ENCODE measurements at regions not wholly inside any gene's neighbourhood (a gene's known extent, or its start where the extent isn't known, plus 50 kb on each side); places are given as distances from the start of the nearest gene placed in this dataset.
A peak's percentile ranks its signal among the peaks of the same experiment; 100 is the strongest.
"Not testable (repeated sequence)": the region's sequence is repeated elsewhere in the genome, so short reads cannot be mapped to it uniquely, and the experiment has no call there.

- Histone ChIP-seq H3K4me3 (no peak overlapping the region), H3K4me1 (replicated peaks in 1 of 2) (peaks cover 0 to 4% of the 10 kb centered on the region in 2 donors), H3K27ac (no peak overlapping the region)
- no peak for ATAC-seq (replicated peaks in 6 of 8)
- in situ Hi-C loops (cut with MboI; ENCODE audit: low pct_unique_long_range_greater_than_20kb in 2 of 9, low sequenced_read_pairs in 9 of 9, unreplicated experiment in 9 of 9) = no loop called here
- WGBS, 10 experiments = 29 to 100% (median 85%) methylated on average over 1 to 2 of the region's 2 CpGs; no CpG with 5 or more reads in 1 of the 10 experiments
Measured at GRCh38 chr3:74033381-74033780, 408.6 kb upstream of the PDZRN3 start.

- Histone ChIP-seq H3K4me1 (replicated peaks in 1 of 2) (peaks cover 3 to 4% of the 10 kb centered on the region in 2 donors), H3K27ac (no peak overlapping the region), H3K4me3 (no peak overlapping the region)
- WGBS, 10 experiments = 42 to 100% (median 92%) methylated on average over 1 to 7 of the region's 7 CpGs; no CpG with 5 or more reads in 3 of the 10 experiments
- ATAC-seq (replicated peaks in 6 of 8) = peak in 2 of 8 experiments; percentile 14 to 72
- in situ Hi-C loops (cut with MboI; ENCODE audit: low pct_unique_long_range_greater_than_20kb in 2 of 9, low sequenced_read_pairs in 9 of 9, unreplicated experiment in 9 of 9) = no loop called here
Measured at GRCh38 chr3:74027121-74027520, 402.4 kb upstream of the PDZRN3 start.

- Histone ChIP-seq H3K27ac (no peak overlapping the region), H3K4me1 (replicated peaks in 1 of 2) (peaks cover 3 to 4% of the 10 kb centered on the region in 2 donors), H3K4me3 (no peak overlapping the region)
- 57 to 100% (median 91%) methylated on average over 1 to 2 of the region's 2 CpGs for WGBS, 10 experiments
- in situ Hi-C loops (cut with MboI; ENCODE audit: low pct_unique_long_range_greater_than_20kb in 2 of 9, low sequenced_read_pairs in 9 of 9, unreplicated experiment in 9 of 9) = no loop called here
- peak in 3 of 8 experiments; percentile 23 to 40 (median 39) for ATAC-seq (replicated peaks in 6 of 8)
Measured at GRCh38 chr3:74023395-74023794, 398.7 kb upstream of the PDZRN3 start.

GRCh38 chr3:74021449-74021848, 396.7 kb upstream of the PDZRN3 start:
- in situ Hi-C loops (cut with MboI; ENCODE audit: low pct_unique_long_range_greater_than_20kb in 2 of 9, low sequenced_read_pairs in 9 of 9, unreplicated experiment in 9 of 9) = no loop called here
- no peak for ATAC-seq (replicated peaks in 6 of 8)
- peaks cover 3 to 4% of the 10 kb centered on the region in 2 donors for H3K4me1 ChIP-seq (replicated peaks in 1 of 2)
- WGBS, 10 experiments = 25 to 100% (median 92%) methylated on average over 1 to 2 of the region's 2 CpGs
- H3K4me3 ChIP-seq = no peak overlapping the region
- H3K27ac ChIP-seq = no peak overlapping the region

GRCh38 chr3:74009961-74010844, 385.5 kb upstream of the PDZRN3 start:
- ATAC-seq (replicated peaks in 6 of 8) = peak in 3 of 8 experiments; percentile 55 to 97 (median 65)
- 10 to 100% (median 57%) methylated on average over 1 to 4 of the region's 4 CpGs for WGBS, 10 experiments
- Histone ChIP-seq H3K27ac (no peak overlapping the region), H3K4me3 (no peak overlapping the region), H3K4me1 (replicated peaks in 1 of 2) (peaks cover 8 to 9% of the 10 kb centered on the region in 2 donors)
- in situ Hi-C loops (cut with MboI; ENCODE audit: low pct_unique_long_range_greater_than_20kb in 2 of 9, low sequenced_read_pairs in 9 of 9, unreplicated experiment in 9 of 9) = no loop called here

- H3K4me3 ChIP-seq = no peak overlapping the region
- 13 to 83% (median 52%) methylated on average over 1 to 3 of the region's 3 CpGs; no CpG with 5 or more reads in 3 of the 10 experiments for WGBS, 10 experiments
- in situ Hi-C loops (cut with MboI; ENCODE audit: low pct_unique_long_range_greater_than_20kb in 2 of 9, low sequenced_read_pairs in 9 of 9, unreplicated experiment in 9 of 9) = no loop called here
Measured at GRCh38 chr3:74004386-74004785, 379.6 kb upstream of the PDZRN3 start.

GRCh38 chr3:74003734-74004133, 379.0 kb upstream of the PDZRN3 start:
- 14 to 100% (median 67%) methylated on average over 1 to 5 of the region's 5 CpGs; no CpG with 5 or more reads in 1 of the 10 experiments for WGBS, 10 experiments
- no peak for ATAC-seq (replicated peaks in 6 of 8)

More at GRCh38 chr3:74004386-74004785, 379.6 kb upstream of the PDZRN3 start:
- H3K27ac ChIP-seq = peak overlapping the region in 1 of 2 donors; percentile 52
- H3K4me1 ChIP-seq (replicated peaks in 1 of 2) = peaks cover 13% of the 10 kb centered on the region in 2 donors
- peak in 5 of 8 experiments; percentile 74 to 98 (median 90) for ATAC-seq (replicated peaks in 6 of 8)

GRCh38 chr3:74001436-74001835, 376.7 kb upstream of the PDZRN3 start:
- WGBS, 10 experiments = 7 to 91% (median 40%) methylated on average over 1 to 2 of the region's 2 CpGs; no CpG with 5 or more reads in 1 of the 10 experiments
- no peak overlapping the region for H3K4me3 ChIP-seq

More at GRCh38 chr3:74003734-74004133, 379.0 kb upstream of the PDZRN3 start:
- in situ Hi-C loops (cut with MboI; ENCODE audit: low pct_unique_long_range_greater_than_20kb in 2 of 9, low sequenced_read_pairs in 9 of 9, unreplicated experiment in 9 of 9) = no loop called here
- no peak overlapping the region for H3K4me3 ChIP-seq
- H3K4me1 ChIP-seq (replicated peaks in 1 of 2) = peaks cover 12 to 13% of the 10 kb centered on the region in 2 donors
- H3K27ac ChIP-seq = peak overlapping the region in 1 of 2 donors; percentile 67

GRCh38 chr3:74000725-74001124, 376.0 kb upstream of the PDZRN3 start:
- WGBS, 10 experiments = 0 to 100% (median 90%) methylated on average over 1 of the region's 1 CpG

More at GRCh38 chr3:74001436-74001835, 376.7 kb upstream of the PDZRN3 start:
- H3K27ac ChIP-seq = no peak overlapping the region
- peaks cover 12 to 13% of the 10 kb centered on the region in 2 donors for H3K4me1 ChIP-seq (replicated peaks in 1 of 2)
- ATAC-seq (replicated peaks in 6 of 8) = peak in 1 of 8 experiments; percentile 59
- in situ Hi-C loops (cut with MboI; ENCODE audit: low pct_unique_long_range_greater_than_20kb in 2 of 9, low sequenced_read_pairs in 9 of 9, unreplicated experiment in 9 of 9) = no loop called here

GRCh38 chr3:73999501-73999900, 374.8 kb upstream of the PDZRN3 start:
- no peak overlapping the region for H3K27ac ChIP-seq
- WGBS, 10 experiments = 100% methylated on average over 1 of the region's 1 CpG; no CpG with 5 or more reads in 5 of the 10 experiments

More at GRCh38 chr3:74000725-74001124, 376.0 kb upstream of the PDZRN3 start:
- no peak overlapping the region for H3K4me3 ChIP-seq
- peaks cover 12 to 13% of the 10 kb centered on the region in 2 donors for H3K4me1 ChIP-seq (replicated peaks in 1 of 2)
- no peak for ATAC-seq (replicated peaks in 6 of 8)
- no peak overlapping the region for H3K27ac ChIP-seq
- in situ Hi-C loops (cut with MboI; ENCODE audit: low pct_unique_long_range_greater_than_20kb in 2 of 9, low sequenced_read_pairs in 9 of 9, unreplicated experiment in 9 of 9) = no loop called here

GRCh38 chr3:73990691-73991090, 365.9 kb upstream of the PDZRN3 start:
- WGBS, 10 experiments = 62 to 98% (median 94%) methylated on average over 2 to 14 of the region's 19 CpGs; no CpG with 5 or more reads in 7 of the 10 experiments
- H3K27ac ChIP-seq; H3K4me1 ChIP-seq (replicated peaks in 1 of 2); ATAC-seq (replicated peaks in 6 of 8); in situ Hi-C loops (cut with MboI; ENCODE audit: low pct_unique_long_range_greater_than_20kb in 2 of 9, low sequenced_read_pairs in 9 of 9, unreplicated experiment in 9 of 9); H3K4me3 ChIP-seq: not testable (repeated sequence)

More at GRCh38 chr3:73999501-73999900, 374.8 kb upstream of the PDZRN3 start:
- Histone ChIP-seq H3K4me3 (no peak overlapping the region), H3K4me1 (replicated peaks in 1 of 2) (peaks cover 9 to 10% of the 10 kb centered on the region in 2 donors)
- in situ Hi-C loops (cut with MboI; ENCODE audit: low pct_unique_long_range_greater_than_20kb in 2 of 9, low sequenced_read_pairs in 9 of 9, unreplicated experiment in 9 of 9) = no loop called here
- no peak for ATAC-seq (replicated peaks in 6 of 8)

- no peak for ATAC-seq (replicated peaks in 6 of 8)
- no peaks in the 10 kb centered on the region for H3K4me1 ChIP-seq (replicated peaks in 1 of 2)
- in situ Hi-C loops (cut with MboI; ENCODE audit: low pct_unique_long_range_greater_than_20kb in 2 of 9, low sequenced_read_pairs in 9 of 9, unreplicated experiment in 9 of 9) = no loop called here
- H3K27ac ChIP-seq = no peak overlapping the region
- no peak overlapping the region for H3K4me3 ChIP-seq
- 0 to 92% (median 70%) methylated on average over 2 to 4 of the region's 4 CpGs for WGBS, 10 experiments
Measured at GRCh38 chr3:73966733-73967132, 342.0 kb upstream of the PDZRN3 start.

GRCh38 chr3:73964818-73965217, 340.1 kb upstream of the PDZRN3 start:
- in situ Hi-C loops (cut with MboI; ENCODE audit: low pct_unique_long_range_greater_than_20kb in 2 of 9, low sequenced_read_pairs in 9 of 9, unreplicated experiment in 9 of 9) = no loop called here
- WGBS, 10 experiments = 86 to 100% (median 100%) methylated on average over 1 of the region's 1 CpG; no CpG with 5 or more reads in 2 of the 10 experiments
- no peak overlapping the region for H3K4me3 ChIP-seq
- H3K4me1 ChIP-seq (replicated peaks in 1 of 2) = no peaks in the 10 kb centered on the region
- no peak for ATAC-seq (replicated peaks in 6 of 8)
- H3K27ac ChIP-seq = no peak overlapping the region
